ENCODE measurements at regions not wholly inside any gene's neighbourhood (a gene's known extent, or its start where the extent isn't known, plus 50 kb on each side); places are given as distances from the start of the nearest gene placed in this dataset.
"Not testable (repeated sequence)": the region's sequence is repeated elsewhere in the genome, so short reads cannot be mapped to it uniquely, and the experiment has no call there.

DNA sequence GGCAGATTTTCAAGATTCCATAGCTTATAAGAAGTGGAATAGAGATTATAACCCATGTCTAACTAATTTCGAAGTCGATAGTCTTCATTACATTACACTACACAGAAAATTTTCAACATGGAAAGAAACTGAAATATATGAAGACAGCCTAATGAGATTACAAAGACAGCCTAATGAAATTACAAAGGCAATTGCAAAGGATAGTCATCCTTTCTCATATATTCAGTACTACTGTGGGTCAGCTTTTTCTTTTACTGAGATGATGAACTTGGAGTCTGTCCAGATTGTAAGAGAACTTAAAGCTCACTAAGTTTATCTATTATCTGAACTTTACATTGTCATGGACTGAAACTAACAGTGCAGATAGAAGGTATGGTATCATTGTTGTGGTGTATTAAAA is 304.4 kb upstream of the MBL2 start:
- no peak for DNase-seq

DNA sequence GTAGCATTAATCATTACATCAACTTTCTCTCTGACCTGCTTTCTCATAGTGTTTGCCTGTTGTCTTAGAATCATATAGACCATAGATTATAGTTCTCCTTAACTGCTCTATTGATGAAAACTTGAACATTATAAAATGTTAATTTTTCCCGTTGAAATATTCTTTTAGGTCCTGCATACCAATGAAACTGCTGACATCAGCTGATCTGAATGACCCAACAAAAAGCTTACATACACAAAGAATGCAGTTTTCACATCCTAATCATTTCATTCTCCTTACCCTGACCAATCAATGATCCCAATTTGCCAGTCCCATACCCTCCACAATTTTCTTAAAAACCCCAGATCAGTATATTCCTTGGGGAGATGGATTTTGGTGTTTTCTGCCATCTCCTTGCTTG is 302.9 kb upstream of the MBL2 start:
- no peak for DNase-seq

DNA sequence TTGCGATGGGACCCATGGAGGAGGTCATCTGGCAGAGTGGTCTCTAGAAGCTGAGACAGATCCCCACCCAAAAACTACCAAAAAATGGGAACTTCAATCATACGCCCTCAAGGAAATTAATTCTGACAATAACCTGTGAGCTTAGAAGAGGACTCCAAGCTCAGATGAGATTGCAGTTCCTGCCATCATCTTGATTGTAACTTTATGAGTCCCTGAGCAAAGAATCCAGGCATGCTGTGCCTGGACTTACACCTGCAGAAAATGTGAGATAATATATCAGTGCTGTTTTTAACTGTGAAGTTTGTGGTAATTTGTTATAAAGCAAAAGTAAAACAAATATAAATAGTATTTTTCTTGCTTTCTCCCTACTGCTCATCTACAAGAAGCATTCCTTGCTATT is 299.6 kb upstream of the MBL2 start:
- no peak for DNase-seq

DNA sequence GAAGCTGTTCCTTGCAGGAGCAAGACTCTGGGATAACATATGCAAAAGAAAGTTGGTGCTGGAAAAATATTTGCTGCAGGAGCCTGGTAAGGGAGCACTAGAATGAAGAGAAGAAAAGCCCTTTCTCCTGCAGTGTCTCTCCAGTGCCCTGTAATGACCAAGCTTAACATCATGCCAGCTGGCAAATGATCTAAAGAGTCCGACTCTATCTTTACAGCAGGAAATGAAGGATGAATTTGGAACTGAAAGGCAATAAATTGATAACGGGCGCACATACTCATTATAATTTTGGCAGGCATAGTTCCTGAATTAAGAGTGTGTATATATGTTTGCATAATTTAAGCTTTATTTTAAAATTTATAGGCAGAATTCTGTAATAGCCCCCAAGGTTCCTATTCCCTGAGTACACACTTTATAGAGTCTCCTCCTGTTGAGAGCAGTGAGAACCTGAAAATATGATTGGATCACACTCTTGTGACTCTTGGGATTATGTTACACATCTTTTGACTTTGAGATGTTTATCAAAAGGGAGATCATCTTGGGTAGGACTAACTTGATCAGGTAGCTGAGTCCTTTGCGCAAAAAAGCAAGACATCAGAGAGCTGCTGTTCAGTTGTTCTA is 299.0 kb upstream of the MBL2 start:
- DNase-seq, result no peak

DNA sequence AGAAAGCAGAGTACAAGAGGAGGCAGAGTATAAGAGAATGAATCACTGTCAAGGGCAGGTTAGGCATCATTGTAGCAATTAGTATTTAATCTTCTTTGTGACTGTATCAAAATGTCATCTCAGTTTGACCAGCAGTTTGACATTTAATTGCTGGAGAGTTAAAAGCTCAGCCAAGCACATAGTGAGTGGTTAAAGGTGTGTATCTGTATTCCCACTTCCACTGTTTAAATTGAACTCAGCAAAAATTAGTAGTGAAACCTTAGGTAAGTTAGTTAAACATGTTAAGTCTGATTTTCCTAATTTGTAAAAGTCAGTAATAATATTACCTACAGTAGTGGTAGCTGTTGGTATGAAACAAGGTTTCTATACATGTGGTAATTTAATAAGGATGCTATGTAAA is 296.4 kb upstream of the MBL2 start:
- DNase-seq, result no peak

DNA sequence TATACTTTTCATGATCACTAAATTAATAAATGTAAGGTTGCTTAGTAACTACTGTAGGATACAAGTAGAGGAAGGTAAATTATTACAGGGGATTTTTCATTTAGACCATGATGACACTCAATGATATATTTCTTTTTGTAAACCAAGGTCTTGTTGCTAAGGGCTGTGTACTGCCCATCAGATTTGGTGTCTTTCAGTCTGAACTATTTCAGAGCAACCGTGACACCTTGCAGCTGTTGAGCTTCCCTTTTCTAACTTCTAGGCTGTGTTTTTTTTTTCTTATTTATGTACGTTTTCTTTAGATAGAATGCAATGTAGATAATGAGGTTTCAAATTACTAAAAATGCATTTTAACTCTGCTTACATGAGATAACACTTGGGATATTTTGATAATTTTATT is 292.0 kb upstream of the MBL2 start:
- DNase-seq, result no peak

DNA sequence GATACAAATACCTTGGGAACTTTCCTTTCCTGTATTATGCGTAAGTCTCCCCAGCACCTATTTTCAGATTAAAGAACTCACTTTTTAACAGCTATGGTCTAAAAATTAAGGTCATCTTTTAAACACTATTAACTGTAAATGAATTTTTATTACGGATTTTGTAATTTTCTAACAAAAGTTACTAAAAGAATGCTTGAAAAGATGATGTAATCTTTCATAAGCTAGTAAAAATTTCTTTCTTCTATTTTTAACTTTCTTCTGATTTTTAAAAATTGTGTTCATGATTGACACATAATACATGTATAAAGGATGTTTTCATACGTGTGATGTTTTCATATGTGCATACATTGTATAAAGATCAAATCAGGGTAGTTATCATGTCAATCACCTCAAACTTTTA is 291.2 kb upstream of the MBL2 start:
- no peak for DNase-seq

DNA sequence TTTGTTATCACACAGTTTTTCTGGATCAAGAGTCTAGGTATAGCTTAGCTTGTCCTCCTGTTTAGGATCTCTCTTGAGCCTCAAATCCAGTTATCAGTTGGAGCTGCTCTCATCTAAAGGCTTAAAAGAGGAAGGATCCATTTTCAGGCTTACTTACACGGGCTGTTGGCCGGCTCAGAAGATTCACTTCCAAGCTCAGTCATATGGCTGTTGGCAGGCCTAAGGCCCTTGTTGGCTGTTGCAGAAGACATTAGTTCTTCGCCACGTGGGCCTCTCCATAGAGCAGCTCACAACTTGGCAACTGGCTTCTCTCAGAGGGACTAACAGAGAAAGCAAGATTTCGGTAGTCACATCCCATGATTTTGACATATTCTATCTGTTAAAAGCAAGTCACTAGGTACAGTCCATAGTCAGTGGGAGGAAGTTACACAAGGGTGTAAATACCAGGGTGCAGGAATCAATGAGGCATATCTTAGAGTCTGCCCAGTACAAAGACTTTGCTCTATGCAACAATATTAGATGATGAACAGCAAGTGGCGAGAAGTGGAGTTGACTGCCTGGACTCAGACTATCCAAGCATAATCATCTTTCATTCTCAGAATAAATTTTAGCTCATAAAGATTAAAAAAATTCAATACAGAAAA is 280.1 kb upstream of the MBL2 start:
- peak in 1 of 3 donors; percentile 7 for DNase-seq

DNA sequence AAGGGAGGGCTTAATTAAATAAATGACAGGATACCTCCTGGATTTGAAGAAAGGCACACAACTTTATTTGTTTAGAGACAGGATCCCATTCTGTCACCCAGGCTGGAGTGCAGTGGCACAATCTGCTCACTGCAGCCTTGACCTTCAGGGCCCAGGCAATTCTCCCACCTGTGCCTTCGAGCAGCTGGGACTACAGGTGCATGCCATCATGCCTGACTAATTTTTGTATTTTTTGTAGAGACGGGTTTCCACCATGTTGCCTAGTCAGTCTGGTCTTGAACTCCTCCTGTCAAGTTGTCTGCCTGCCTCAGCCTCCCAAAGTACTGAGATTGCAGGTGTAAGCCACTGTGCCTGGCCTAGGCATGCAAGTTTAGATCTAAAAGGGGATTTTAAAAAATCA is 272.7 kb upstream of the MBL2 start:
- no peak for DNase-seq

DNA sequence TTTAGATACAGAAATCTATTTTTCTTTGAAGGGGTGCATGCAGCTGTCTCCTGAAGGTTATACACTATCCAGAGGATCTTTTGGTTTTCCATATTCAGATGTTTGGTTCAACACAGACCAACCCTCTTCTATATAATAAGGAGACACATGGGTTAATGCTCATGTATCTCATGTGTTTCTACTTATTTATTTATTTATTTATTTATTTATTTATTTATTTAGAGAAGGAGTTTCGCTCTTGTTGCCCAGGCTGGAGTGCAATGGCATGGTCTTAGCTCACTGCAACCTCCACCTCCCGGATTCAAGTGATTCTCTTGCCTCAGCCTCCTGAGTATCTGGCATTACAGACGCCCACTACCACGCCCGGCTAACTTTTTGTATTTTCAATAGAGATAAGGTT is 263.2 kb upstream of the MBL2 start:
- DNase-seq, result not testable (repeated sequence)

DNA sequence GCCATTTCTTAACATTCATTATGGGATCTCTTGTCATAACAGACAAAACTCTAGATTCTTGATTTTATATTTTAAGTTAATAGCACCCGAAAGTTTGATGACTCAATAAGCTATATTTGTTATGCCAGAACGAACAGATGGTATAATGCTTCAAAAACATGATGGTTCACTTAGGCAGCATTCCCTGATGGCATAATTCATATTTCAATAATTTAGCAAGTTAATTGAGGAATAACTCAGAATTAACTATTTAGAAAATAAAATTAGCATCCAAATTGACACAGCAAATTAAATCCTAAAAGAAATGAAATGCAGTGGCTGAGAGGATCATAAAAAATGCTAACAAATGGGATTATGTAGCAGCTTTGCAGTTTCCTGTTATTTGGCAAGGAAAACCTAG is 260.8 kb upstream of the MBL2 start:
- no peak for DNase-seq

DNA sequence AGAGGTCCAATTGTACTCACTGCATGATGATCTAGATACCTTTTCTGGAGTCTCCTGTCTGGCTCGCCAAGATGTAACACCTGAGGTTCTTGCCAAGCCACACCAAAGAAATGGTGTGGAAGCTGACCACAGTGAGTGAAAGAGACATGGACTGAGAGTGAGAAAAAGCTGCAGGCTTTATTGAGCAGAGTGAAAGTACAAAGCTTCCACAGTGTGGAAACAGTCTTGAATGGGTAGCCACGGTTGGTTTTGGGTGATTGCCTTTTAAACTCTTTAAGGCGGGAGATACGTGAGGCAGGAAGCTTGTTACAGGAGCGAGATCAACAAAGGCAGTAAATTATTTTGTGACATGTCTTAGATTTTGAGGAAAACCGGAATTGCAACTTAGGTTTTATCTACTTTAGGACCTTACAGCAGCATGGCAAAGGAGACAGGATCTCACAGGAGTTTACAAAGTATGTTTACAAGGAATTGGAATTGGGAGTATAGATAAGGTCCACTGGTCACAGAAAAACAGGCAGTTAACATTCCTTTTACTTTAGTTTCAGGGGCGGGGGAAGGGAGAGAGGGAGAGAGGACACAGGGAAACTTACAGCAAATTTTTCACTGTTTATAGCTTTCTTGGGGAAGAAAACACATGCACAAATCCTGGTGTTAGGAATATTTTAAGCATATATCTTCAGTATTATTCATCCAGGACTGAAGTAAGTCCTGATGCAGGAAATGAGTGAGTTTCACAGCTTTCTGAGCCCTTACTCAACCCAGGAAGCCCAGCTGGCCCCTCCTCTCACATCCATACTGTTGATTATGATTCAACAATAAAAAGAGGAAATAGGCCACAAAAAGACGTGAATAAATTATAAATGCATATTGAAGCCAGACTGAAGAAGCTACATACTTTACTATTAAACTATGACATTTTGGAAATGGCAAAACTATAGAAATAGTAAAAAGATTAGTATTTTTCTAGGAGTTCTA is 257.6 kb upstream of the MBL2 start:
- peak in 1 of 3 donors; percentile 20 for DNase-seq

DNA sequence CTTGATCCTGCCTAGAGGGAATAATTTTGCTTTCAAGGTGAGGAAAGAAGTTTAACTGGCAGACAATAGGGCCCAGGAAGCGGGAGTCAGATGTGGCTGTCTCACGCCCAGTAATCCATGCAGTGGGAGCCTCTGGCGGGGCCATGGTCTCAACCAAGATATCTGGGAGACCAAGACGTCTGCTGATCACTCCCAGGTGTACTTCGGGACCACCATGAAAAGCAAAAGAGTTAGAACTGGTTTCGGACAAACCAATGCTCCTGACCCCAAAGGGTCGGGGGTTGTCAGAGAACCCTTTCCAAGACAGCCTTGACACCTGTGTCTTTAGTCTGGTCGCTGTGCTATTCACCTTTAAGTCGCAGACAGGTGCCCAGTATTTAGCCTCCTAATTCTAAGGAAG is 256.9 kb upstream of the MBL2 start:
- DNase-seq, result no peak

DNA sequence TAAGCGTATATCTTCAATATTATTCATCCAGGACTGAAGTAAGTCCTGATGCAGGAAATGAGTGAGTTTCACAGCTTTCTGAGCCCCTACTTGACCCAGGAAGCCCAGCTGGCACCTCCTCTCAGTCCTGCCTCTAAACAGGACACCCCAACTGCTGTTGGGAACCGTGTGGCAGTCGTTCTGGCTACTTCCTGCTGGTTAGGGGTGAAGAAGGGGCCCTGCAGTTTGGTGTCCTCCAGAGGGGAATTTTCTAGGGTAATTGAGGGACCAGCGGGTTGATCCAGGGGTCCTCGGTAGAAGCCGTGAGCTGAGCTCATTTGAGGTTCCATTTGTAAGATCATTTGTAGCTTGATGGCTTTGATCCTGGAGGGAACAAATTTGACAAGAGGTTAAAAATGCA is 253.2 kb upstream of the MBL2 start:
- DNase-seq, result not testable (repeated sequence)

DNA sequence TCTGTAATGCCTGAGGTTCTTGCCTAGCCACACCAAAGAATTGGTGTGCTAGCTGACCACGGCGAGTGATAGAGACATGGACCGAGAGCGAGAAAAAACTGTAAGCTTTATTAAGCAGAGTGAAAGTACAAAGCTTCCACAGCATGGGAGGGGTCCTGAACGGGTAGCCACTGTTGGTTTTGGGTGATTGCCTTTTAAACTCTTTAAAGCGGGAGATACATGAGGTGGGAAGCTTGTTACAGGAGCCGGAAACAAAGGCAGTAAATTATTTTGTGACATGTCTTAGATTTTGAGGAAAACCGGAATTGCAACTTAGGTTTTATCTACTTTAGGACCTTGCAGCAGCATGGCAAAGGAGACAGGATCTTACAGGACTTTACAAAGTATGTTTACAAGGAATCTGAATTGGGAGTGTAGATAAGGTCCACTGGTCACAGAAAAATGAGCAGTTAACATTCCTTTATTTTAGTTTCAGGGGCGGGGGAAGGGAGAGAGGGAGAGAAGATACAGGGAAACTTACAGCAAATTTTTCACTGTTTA is 252.7 kb upstream of the MBL2 start:
- peak in 1 of 3 donors; percentile 54 for DNase-seq

DNA sequence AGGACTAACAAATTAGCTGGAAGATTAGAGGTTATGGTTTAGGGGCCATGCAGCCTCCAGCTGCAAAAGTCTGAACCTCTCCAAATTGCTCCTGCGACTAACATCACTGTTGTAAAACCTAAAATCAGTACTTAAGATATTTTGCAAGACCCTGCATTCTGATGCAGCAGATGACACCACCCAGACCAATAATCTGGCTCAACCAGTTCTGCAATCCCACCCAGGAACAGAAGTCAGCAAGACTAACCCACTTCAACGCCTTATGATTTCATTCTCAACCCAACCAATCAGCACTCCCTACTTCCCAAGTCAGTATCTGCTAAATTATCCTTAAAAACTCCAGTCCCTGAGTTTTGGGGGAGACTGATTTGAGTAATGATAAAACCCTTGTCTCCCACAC is 250.8 kb upstream of the MBL2 start:
- DNase-seq, result no peak

DNA sequence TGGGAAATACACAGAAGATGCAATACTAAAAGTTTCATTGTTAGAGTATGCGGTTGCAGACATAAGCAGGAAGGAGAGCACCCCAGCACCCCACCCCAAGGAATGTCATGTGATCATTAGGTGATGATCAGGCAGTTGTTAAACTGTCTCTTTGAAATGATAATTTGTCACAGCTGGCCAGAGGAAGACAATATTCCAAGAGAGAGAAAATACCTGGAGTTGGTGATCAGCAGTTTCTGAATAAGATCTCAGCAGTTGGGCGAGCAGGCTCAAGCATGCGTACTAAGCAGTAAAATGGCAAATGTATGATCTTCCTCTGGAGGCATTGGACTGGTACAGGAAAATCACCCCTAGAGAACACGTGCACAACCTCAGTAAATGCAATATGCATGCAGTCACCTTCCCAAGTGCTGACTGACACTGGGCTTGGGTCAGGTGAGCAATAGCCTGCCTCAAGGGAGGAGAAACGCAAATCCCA is 250.1 kb upstream of the MBL2 start:
- no peak for DNase-seq

DNA sequence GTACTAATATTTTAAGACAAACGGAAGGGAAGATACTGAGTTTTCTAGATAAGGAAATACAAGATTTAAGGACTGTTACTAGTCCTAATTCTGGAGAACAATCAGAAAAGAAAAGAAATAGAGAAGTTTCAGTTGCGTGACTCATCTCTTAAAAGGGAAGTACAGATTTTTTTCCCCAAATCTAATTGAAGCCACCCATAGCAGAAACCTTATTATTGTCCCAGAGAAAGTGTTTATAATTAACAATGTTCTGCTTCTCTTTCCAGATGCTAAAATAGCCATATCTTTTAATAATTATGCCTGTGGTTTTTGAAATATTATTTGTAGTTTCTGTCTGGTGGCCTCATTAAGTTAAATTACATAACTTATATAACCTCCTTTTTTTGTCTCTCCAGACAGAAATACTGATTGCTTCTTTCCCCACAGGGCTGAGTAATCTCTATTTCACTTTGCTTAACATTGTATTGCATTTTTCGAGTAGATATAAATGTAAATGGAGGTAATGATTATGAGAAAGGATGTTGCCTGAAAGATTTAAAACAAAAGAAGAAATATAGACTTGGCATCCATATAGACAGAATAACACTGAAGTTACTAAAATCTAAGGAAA is 240.7 kb upstream of the MBL2 start:
- no peak for DNase-seq

DNA sequence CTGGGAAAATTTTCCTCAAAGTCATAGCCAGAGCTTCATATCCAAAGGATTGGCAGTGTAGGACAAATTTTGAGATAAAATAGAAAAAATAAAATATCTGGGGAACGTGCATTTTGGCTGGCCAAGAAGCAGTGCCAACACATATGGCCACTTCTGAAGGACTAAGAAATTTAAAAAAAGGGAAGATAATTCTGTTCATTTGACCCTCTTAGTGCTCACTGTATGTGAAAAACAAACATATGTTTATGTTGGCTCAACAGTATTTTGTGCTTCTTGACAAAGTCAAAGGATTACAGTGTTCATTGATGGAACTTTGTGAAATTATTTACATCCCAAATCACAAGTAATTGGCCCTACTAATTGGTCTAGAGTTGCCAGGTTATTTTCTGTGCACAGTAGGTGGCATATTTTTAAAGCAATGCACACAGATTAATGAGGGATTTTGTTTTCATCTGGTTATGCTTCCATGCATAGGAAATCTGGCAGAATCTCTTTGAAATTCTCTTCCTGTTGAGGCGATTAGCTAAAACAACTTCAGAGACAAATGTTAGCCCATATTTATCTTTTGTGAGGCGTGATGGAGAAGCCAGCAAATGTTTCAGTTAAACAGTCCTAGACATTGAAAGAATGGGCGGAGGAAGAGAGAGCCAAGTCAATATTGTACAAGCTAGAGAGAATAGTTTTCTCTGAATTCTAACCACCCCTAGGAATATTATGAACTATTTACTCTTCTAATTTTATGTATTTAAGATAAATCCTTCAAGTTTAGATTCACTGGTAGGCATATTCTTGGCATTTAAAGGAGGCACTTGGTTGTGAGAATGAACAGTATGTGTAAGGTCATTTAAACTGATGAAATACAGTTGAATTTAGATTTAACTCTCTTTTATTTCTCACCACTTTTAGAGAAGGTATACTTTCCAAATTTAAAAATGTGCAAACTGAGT is 237.7 kb upstream of the MBL2 start:
- DNase-seq, result no peak

DNA sequence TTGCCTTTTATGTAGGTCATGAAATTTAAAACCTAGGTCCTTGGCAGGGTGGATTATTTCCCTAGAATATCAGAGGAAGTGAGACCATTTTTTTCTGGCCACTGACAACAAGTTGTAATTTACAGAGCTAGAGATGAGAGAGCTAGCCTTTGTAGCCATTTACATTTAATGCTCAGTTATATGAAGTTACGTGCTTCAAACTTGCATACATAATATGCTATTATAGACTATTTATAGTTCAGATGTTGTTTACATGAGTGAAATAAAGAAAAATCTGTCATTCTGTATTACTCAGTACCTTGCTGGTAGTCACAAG is 234.9 kb upstream of the MBL2 start:
- no peak for DNase-seq
